Rectal smooth muscle tissue (tissue), 1 donor: ENCODE measurements at regions not wholly inside any gene's neighbourhood (a gene's known extent, or its start where the extent isn't known, plus 50 kb on each side); places are given as distances from the start of the nearest gene placed in this dataset.

Source experiments
- H3K27ac ChIP-seq: one replicate; pipeline ENCODE4 v1.7.0; 2013; ENCODE audit warnings: low read depth, low read length, inconsistent platforms
- H3K27me3 ChIP-seq: one replicate; pipeline ENCODE4 v1.7.0; 2013; ENCODE audit warnings: low read length; ENCODE audit not compliant: control insufficient read depth, insufficient read depth
- H3K36me3 ChIP-seq: one replicate; pipeline ENCODE4 v1.7.0; 2013; ENCODE audit warnings: low read length; ENCODE audit not compliant: control insufficient read depth, insufficient read depth
- H3K4me1 ChIP-seq: one replicate; pipeline ENCODE4 v1.7.0; 2013; ENCODE audit warnings: low read length; ENCODE audit not compliant: control insufficient read depth, insufficient read depth
- H3K4me3 ChIP-seq: one replicate; pipeline ENCODE4 v1.7.0; 2013; ENCODE audit warnings: low read length
- H3K9ac ChIP-seq: one replicate; pipeline ENCODE4 v1.7.0; 2013; ENCODE audit warnings: low read length

DNA sequence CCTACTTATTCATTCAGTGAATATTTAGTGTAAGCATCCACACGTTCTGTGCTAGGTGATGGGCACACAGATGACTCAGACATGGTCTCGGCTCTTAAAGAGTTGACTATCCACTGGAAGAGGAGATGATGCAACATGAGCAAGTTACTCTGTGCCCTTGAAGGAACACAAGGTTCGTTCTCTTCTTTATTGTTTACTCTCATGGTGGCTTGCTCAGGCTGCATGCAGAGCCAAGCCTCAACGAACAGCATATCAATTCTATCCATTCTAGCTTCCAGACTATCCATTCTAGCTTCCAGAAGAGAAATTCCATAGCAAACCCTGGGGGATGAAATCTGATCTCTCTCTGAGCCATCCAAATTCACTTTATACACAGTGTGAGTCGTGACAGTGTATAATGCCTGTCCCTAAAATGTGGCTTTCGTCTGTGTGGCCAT is 68.1 kb upstream of the CTAGE1 start:
- no peak overlapping the region for H3K9ac ChIP-seq
- no peaks in the 10 kb centered on the region for H3K27me3 ChIP-seq
- H3K4me1 ChIP-seq = no peaks in the 10 kb centered on the region
- no peaks in the 10 kb centered on the region for H3K36me3 ChIP-seq
- no peak overlapping the region for H3K4me3 ChIP-seq
- no peak overlapping the region for H3K27ac ChIP-seq

DNA sequence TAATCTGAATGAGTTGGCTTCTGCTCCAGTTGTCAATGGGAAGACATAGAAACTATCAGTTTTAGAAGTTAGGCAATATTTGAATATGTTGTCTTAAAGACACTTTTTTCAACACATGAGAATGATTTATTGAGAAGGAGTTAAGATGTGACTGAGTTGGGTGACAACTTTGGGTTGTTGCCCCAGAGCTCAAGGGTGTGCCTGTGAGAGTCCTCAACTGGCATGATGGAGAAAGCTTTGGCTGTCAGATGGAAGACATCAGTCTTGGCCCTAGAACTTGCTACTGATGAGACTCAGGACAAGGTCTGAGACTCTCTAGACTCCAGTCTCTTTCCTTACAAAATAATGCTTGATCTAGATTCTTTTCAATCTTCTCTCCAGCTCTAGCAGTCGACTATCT is 69.0 kb upstream of the CTAGE1 start:
- Histone ChIP-seq H3K27me3 (no peaks in the 10 kb centered on the region), H3K27ac (no peak overlapping the region), H3K4me3 (no peak overlapping the region), H3K4me1 (no peaks in the 10 kb centered on the region), H3K36me3 (no peaks in the 10 kb centered on the region), H3K9ac (no peak overlapping the region)

DNA sequence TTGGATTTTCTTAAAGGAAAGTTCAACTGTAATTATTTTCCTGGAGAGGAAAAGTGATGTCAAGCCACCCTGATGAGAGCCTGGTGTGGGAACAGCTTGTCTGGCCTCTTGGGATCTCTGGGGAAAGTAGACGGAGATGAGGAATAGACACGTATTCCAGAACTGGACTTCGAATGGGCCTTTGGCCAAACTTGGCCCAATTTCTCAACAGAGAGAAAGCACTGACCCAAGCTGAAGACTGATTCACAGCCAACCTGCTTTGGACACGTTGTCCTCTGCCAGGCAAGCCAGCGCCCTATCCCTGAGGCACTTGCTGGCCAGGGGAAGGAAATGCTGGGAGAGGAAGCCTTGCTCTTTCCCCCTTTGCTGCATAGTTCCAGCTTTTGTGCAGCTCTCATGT is 70.8 kb upstream of the CTAGE1 start:
- Histone ChIP-seq H3K27ac (no peak overlapping the region), H3K4me3 (no peak overlapping the region), H3K36me3 (no peaks in the 10 kb centered on the region), H3K4me1 (no peaks in the 10 kb centered on the region), H3K9ac (no peak overlapping the region), H3K27me3 (no peaks in the 10 kb centered on the region)

DNA sequence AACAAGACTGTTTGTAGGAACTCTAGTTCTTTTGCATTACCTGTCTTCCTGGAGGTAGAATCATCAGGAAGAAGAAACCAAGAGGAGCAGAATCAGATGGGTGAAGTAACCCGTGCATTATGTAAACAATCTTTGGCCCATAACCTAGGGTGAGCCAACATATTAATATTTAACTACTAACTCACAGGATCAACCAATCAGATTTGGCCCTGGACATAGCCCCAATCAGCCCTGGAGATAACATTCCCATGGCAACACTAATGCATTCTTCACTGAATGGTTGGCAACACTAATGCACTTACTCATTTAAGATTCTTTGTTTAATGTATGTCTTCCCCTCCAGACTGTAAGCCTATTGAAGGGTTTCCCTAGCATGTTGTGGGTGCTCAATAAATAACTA is 72.0 kb upstream of the CTAGE1 start:
- Histone ChIP-seq H3K36me3 (no peaks in the 10 kb centered on the region), H3K9ac (no peak overlapping the region), H3K4me1 (peaks cover 3% of the 10 kb centered on the region), H3K27ac (no peak overlapping the region), H3K27me3 (no peaks in the 10 kb centered on the region), H3K4me3 (no peak overlapping the region)

DNA sequence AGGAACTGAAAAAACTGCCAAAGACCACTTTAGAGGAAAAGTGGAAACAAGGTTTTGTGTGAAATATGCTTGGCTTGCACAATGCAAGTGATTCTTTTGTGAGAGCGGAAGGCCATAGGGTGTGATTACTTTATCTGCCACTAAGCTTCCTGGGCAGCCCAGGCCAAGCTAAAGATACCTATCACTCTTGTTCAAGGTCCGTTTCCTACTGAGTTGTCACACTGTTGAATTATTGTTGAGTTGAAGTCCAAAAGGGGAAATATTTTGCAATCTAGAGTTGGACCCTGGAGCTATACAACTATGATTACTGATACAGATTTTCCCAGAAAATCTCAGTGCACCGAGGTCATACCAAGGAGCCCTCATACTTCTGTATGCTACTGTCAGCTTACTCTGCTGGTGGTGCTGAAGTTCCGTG is 72.7 kb upstream of the CTAGE1 start:
- H3K4me1 ChIP-seq = peaks cover 3% of the 10 kb centered on the region
- no peak overlapping the region for H3K4me3 ChIP-seq
- no peaks in the 10 kb centered on the region for H3K36me3 ChIP-seq
- H3K27ac ChIP-seq = no peak overlapping the region
- H3K9ac ChIP-seq = no peak overlapping the region
- H3K27me3 ChIP-seq = no peaks in the 10 kb centered on the region

DNA sequence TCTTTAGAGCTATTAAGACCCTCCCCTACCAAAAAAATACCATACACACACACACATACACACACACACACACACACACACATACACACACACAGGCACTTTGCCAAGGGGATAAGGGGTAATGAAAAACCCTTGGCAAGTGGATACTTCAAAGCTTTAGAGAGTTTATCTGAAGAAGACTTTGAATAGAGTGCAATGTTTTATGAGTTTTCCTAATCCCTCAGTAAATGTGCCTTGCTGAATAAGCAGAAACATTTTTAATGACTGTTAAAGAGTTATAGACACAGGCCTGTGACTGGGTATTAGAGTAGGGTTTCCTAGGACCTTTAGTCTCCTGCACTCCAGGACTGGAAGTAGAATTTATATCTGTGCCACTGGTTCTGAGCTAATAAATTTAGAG is 75.5 kb upstream of the CTAGE1 start:
- no peak overlapping the region for H3K27ac ChIP-seq
- H3K9ac ChIP-seq = no peak overlapping the region
- H3K27me3 ChIP-seq = no peaks in the 10 kb centered on the region
- peaks cover 3% of the 10 kb centered on the region for H3K4me1 ChIP-seq
- no peaks in the 10 kb centered on the region for H3K36me3 ChIP-seq
- no peak overlapping the region for H3K4me3 ChIP-seq

DNA sequence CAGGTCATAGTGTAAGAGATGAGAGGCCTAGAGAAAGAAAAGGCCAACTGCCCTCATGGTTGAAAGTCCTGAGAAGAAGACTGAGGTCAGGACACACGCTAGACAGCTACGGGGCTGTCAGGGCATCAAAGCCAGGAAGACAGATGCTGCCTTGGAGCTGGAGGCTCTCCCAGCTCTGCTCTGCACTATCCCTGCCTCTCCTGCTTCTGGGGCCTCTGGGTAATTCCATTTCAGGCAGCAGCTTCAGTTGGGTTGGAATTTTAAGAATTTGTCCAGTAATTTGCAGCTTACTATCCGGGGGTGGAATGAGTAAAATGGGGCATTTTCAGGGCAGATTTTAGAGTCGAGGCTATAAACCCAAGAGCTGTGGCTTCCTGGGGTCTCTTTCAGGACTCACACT is 76.2 kb upstream of the CTAGE1 start:
- no peak overlapping the region for H3K9ac ChIP-seq
- H3K27ac ChIP-seq = no peak overlapping the region
- H3K36me3 ChIP-seq = no peaks in the 10 kb centered on the region

DNA sequence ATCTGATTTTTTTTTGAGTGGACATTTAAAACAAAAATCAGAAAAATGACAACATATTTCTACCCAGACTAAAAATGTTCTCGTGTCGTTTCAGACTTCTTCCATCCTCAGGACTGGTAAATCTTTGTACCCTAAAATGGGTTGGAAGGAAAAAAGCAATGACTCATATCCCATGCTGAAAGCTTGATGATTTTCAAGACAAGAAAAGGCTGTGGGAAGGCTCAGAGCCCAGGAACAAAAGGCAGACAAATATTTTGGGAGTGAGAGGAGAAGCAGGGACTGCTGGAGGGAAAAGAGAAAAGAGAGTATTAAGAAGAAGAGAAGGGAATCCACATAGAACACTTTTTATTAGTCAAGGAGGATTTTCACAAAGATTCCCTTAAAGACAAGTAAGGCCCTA is 77.1 kb upstream of the CTAGE1 start:
- no peaks in the 10 kb centered on the region for H3K36me3 ChIP-seq
- no peaks in the 10 kb centered on the region for H3K27me3 ChIP-seq
- H3K4me1 ChIP-seq = peaks cover 3% of the 10 kb centered on the region
- no peak overlapping the region for H3K9ac ChIP-seq
- H3K27ac ChIP-seq = peak overlapping the region; percentile 34
- H3K4me3 ChIP-seq = no peak overlapping the region

More for the DNA sequence above, 76.2 kb upstream of the CTAGE1 start:
- H3K27me3 ChIP-seq = no peaks in the 10 kb centered on the region
- H3K4me1 ChIP-seq = peaks cover 3% of the 10 kb centered on the region
- H3K4me3 ChIP-seq = no peak overlapping the region

DNA sequence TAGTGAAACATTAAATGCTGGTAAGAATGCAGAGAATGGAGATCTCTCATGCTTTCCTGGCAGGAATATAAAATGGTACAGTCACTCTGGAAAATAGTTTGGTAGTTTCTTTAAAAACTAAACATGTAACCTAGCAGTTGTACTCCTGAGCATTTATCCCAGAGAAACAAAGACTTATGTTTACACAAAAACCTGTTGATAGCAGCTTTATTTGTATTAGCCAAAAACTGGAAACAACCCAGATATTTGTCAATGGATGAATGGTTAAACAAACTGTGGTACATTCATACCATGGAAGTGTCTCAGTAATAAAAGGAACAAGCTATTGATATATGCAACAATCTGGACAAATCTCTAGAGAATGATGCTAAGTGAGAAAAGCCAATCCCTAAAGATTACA is 81.7 kb upstream of the CTAGE1 start:
- no peak overlapping the region for H3K27ac ChIP-seq
- H3K4me3 ChIP-seq = no peak overlapping the region
- H3K4me1 ChIP-seq = no peaks in the 10 kb centered on the region
- no peaks in the 10 kb centered on the region for H3K27me3 ChIP-seq
- H3K36me3 ChIP-seq = no peaks in the 10 kb centered on the region
- H3K9ac ChIP-seq = no peak overlapping the region

DNA sequence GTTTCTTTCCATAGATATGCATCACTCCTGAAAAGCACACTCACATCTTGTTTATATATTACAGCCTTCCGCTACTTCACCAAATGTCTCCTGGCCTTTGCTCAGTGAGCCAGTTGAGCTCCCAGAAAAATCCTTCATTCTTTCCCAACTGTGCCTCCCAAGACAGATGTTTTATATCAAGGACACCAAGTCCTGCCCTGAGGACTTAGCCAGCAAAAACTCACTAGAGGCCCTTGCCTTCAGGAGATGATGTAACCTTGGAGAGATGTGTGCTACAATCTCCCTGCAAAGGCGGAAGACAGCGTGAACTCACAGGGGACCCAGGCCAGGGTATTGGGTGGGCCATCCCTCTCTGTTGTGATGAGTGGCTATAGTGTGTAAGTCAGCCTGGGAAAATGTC is 86.1 kb upstream of the CTAGE1 start:
- H3K9ac ChIP-seq = no peak overlapping the region
- no peaks in the 10 kb centered on the region for H3K27me3 ChIP-seq
- H3K27ac ChIP-seq = no peak overlapping the region
- no peak overlapping the region for H3K4me3 ChIP-seq
- H3K36me3 ChIP-seq = no peaks in the 10 kb centered on the region
- no peaks in the 10 kb centered on the region for H3K4me1 ChIP-seq

DNA sequence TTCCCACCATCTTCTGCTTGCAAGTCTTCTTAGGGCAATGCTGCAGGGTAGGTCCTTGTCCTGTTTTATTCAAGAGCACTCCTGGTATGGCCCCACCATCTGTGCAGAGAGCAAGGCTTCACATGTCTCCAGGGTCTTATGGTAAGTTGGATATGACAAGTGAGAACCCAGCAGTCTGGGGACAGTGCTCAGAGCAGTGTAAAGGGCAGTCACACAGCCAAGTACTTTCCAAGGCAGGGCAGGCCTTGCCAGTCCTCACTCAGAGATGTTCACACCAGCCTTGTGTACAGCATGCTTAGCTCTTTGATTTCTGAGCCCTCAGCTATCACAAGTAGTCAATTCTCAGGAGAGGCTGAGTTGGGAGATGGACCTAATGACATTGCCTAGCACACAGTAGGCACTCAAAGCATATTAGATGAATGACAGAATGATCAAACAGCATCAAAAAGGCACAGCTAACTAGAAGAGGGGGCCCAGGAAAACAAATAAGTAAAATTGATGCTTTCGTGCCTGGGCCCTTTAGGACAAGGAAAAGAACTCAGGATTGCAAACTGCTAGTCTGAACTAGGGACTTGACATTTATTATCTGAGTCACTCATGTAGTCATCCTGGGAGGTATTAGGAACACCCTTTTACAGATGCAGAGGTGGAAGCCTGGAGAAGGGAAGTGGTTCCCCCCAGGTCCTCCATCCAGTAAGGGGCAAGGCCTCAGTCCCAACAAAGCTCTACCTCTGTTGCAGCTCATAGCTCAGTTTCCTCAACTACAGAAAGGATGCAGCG is 86.7 kb upstream of the CTAGE1 start:
- no peak overlapping the region for H3K4me3 ChIP-seq
- no peak overlapping the region for H3K9ac ChIP-seq
- H3K27ac ChIP-seq = no peak overlapping the region
- no peaks in the 10 kb centered on the region for H3K4me1 ChIP-seq
- no peaks in the 10 kb centered on the region for H3K36me3 ChIP-seq
- H3K27me3 ChIP-seq = no peaks in the 10 kb centered on the region

DNA sequence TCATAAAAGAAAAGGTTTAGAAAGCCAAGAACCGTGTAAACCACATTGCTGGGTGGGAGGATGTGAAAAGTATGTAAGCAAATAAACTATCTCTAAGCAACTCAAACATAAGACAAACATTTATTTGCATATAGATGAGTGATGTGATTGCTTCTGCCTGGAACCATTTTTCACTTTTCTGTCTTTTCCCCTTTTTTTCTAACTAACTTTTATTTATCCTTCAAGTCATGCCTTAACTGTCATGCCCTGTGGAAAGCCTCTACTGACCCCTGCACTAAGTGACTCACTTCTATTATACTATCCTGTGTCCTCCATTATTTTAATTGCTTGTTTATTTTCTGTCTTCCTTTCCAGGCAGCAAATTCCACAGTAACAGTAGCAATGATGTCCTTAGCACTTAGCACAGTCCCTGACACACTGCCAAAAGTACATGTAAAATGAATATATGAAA is 87.5 kb upstream of the CTAGE1 start:
- no peaks in the 10 kb centered on the region for H3K4me1 ChIP-seq
- no peak overlapping the region for H3K27ac ChIP-seq
- no peak overlapping the region for H3K4me3 ChIP-seq
- H3K36me3 ChIP-seq = no peaks in the 10 kb centered on the region
- H3K9ac ChIP-seq = no peak overlapping the region
- no peaks in the 10 kb centered on the region for H3K27me3 ChIP-seq

DNA sequence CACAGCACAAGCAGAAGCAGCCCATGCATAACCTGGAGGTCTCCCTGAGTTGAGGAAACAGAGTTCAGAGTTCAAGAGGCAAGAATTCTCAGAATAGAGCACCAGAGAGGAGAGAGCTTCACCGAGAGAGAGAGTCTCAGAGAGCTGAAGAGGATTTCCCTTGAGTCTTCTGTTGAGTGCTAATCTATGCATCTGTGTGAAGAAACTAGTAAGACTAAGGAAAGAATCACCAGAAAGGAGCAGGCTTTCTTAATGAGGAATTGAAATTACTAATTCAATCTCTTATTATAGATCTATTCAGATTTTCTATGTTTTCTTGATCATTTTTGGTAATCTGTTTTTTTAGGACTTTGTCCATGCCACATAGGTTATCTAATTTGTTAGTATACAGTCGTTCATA is 89.3 kb upstream of the CTAGE1 start:
- Histone ChIP-seq H3K4me1 (no peaks in the 10 kb centered on the region), H3K4me3 (no peak overlapping the region), H3K27me3 (no peaks in the 10 kb centered on the region), H3K9ac (no peak overlapping the region), H3K27ac (no peak overlapping the region), H3K36me3 (no peaks in the 10 kb centered on the region)
